Astrocyte of the hippocampus (primary cell): ENCODE measurements at regions not wholly inside any gene's neighbourhood (a gene's known extent, or its start where the extent isn't known, plus 50 kb on each side); places are given as distances from the start of the nearest gene placed in this dataset.
"Not testable (repeated sequence)": the region's sequence is repeated elsewhere in the genome, so short reads cannot be mapped to it uniquely, and the experiment has no call there.

Source experiments
- DNase-seq: peaks from one replicate; pipeline ENCODE4 v3.0.0; 2011; ENCODE audit warnings: low read depth, low spot score

- not testable (repeated sequence) for DNase-seq
Observed at GRCh38 chr15:31669158-31669908, 342.7 kb downstream of the KLF13 start.

- DNase-seq = not testable (repeated sequence)
Observed at GRCh38 chr15:31673263-31673662, 346.6 kb downstream of the KLF13 start.

DNA sequence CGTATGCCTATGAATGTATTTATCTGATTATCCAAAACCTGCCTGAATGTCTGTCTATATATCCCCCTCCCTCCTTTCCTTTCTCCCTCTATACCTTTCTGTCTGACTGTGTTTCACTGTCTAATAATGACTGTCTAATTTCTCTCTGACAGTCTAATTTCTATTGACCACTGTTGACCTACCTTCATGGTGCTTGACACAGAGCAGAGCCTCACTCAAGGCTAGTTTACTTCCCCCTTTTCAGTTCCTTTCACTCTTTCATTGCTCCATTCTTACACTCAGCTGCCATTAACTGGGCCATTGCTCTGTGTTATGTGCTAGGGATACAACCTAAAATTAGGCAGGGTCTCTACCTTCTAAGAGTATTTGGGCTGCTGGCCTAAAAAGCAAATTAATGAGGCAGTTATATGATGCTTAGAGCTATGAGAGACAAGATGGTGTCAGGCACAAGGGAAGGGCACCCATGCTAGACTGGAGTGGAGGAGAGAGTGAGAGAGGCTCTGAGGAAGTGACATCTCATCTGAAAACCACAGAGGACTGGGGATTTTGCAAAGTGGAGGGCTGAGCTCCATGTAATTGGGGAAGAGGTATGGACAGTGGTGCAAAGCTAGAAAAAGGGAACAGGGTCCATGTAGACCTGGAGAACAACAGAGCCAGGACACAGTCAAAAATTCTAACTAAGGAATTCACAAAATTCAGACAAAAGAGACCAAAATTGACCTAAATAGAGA lies 348.6 kb upstream of the CHRNA7 start:
- DNase-seq = not testable (repeated sequence)

- DNase-seq = not testable (repeated sequence)
Observed at GRCh38 chr15:31687088-31687487, 343.2 kb upstream of the CHRNA7 start.

DNA sequence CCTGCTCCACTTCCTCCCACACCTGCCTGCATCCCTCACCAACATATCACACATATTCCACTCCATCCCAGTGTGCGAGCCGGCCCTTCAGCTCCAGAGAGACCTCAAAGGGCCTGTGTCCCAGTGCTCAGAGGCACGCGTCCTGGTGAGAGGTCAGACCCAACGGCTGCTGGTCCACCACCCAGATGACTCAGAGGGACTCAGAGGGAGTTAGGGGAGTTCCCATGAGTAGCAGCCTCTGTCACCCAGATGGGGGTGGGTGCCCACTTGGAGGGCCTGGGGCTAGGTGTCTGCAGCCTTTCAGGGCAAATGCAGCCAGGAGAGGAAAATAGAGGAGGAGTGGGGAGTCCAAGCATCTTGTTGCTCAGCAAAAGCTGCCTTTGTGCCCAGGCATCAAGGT lies 333.8 kb upstream of the CHRNA7 start:
- DNase-seq = not testable (repeated sequence)

- not testable (repeated sequence) for DNase-seq
Observed at GRCh38 chr15:31705076-31705678, 325.1 kb upstream of the CHRNA7 start.

- not testable (repeated sequence) for DNase-seq
Observed at GRCh38 chr15:31707944-31708702, 322.2 kb upstream of the CHRNA7 start.

DNA sequence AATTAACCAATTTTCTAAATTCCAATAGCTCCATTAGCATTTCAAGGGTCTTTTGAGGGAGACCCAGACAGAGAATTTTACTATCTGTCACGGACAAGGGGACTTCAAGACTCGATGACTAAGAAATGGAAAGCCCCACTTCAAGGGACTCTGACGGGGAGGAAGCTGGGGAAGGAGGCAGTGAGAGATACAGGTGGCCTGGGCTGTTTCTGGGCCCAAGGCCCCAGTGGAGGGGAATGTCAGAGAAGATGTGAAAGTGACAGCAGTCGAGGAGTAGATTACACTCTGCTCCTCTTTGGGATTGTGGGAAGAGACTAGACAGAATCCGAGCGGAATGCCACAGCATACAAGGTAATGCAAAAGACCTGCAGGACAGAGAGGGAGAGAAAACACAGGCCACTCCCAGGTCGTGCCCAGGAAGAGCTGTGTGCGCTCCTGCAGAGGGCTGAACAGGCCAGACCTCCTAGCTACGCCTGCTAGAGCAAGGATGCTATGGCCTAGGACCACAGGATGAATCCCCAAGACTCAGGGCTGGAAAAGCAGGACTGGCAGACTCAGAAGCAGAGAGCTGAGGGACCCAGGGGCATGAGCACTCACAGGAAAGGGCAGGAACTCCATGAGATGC lies 321.5 kb upstream of the CHRNA7 start:
- DNase-seq = not testable (repeated sequence)

GRCh38 chr15:31709479-31709878 lies 320.8 kb upstream of the CHRNA7 start:
- not testable (repeated sequence) for DNase-seq

- DNase-seq = not testable (repeated sequence)
Observed at GRCh38 chr15:31710806-31711205, 319.5 kb upstream of the CHRNA7 start.

DNA sequence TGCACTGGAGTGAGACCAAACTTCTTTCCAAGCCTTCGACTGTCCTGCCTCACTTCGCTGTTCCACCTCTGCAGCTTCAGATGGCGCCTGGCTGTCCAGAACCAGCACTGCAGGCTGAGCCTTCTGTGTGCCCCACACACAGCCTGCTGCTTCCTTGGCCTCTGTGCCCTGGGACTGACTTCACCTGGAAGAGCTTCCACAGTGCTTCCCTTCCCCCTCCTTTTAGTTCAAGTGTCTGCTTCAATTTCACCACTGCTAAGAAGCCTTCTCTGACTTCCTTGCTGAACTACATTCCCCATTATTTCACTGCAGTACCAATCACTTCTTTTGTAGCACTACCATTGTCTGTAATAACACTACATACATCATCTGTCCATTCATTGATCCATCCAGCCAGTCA lies 315.1 kb upstream of the CHRNA7 start:
- DNase-seq = not testable (repeated sequence)

DNA sequence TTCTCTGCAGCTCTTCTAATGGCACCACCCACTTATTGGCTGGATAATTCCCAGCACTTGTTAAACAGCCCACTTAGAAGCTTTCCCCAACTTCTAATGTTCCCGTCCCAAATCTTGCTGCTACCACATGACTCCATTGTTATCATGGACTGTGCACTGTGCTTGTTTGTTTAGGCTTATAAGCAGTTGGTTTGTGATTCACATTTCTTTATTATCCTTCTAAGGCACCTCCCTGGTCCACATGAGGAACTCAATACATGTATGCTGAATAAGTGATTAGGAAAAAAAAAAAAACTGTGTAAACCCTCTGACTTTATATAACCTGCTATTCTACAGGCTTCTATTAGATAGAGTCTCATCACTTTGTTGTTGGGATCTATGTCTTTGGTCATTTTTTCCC lies 311.7 kb upstream of the CHRNA7 start:
- not testable (repeated sequence) for DNase-seq

DNA sequence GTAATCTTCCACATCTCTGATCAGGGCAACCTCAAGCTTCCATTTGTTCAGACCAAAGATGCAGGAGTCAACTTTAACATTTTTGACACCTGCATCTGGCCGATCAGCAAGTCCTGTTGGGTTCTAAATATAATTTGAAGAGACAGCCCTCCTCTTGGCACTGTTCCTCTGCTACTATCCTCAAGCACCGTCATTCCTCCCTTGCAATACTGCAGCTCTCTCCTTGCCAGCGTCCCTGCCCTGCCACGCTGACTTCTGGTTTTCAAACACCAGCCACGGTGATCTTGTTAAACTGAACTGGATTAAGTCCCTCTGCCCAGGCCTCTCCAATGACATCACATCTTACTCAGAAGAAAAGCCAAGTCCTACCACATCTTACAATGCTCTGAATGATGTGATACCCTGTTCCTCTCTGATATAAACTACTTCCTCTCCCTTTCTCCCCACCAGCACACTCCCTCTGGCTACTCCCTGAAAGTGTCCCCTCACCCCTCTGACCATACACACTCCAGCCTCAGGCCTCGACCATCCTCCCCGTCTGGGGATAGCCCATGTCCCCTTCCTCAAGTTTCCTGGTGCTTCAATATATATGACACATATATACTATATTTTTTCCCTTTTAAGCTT lies 310.8 kb upstream of the CHRNA7 start:
- not testable (repeated sequence) for DNase-seq

DNA sequence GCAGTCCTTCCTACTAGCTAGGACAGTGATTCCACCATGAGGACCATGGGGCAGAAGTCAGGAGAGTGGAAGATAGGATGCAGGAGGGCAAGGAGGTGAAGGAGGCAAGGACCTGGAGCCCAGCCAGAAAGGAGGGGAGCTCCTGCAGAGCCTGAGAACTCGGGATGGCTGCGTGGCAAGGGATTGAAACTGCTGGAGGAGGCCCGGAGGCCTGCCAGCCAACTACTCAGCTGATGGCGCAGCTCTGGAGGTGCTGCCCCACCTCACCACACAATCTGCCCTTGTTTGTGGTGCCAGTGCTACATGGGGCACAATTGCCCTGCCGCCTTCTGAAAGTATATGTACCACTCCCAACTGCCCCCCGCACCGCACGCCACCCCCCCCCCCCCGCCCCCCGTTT lies 307.3 kb upstream of the CHRNA7 start:
- DNase-seq = not testable (repeated sequence)

- DNase-seq = not testable (repeated sequence)
Observed at GRCh38 chr15:31724903-31725302, 305.4 kb upstream of the CHRNA7 start.

DNA sequence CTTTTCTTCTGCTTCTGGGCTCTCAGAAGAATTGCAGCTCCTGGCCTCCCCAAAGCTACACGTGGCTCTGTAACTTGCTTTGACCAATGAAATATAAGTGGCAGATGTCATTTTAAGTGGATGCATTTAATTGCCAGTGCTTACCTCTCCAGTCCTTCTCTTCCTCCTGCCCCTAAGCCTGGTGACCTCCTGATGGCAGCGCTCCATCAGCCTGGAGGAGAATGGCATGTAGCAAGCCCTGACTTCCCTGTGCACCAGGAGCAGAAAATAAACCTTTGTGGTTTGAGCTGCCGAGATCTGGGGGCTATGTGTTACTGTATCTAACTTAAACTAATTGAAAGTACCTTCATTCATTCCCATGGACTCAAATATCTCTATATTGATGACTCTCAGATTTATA lies 304.7 kb upstream of the CHRNA7 start:
- DNase-seq = not testable (repeated sequence)

DNA sequence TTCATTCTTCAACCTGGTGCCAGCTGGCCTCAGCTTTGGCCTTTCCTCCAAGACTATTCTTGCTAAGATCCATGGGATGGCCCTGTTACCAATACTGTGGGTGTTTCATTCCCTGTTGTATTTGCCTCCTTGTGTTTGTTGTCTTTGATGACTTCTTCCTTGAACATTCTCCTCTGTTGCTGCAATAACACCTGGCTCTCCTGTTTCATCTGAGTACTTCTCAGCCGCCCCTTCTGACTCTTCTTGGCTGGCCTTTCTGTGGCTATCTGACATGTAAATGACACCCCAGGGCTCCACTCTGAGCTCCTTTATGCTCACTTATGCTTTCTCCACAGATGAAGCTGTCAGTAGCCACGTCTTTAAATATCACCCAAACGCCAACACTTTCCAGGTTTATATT lies 302.7 kb upstream of the CHRNA7 start:
- DNase-seq = no peak

DNA sequence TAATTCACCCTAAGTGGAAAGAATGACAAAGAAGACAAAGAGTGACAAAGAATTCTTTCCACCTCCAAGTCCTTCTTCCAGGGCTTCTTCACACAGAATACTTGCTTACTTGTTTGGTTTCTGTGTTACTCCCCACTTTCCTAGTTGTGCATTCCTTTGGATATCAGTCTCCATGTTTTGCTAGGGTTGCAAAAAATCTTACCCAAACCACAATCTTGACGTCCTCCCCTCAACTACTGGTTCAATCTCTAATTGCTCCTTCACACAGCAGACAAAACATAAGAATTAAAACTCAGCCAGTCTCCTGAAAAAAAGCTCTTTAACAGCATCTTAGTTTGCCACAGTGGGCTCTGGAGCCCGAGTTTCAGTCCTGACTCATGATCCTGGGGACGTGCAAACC lies 297.6 kb upstream of the CHRNA7 start:
- DNase-seq = peak; percentile 14

DNA sequence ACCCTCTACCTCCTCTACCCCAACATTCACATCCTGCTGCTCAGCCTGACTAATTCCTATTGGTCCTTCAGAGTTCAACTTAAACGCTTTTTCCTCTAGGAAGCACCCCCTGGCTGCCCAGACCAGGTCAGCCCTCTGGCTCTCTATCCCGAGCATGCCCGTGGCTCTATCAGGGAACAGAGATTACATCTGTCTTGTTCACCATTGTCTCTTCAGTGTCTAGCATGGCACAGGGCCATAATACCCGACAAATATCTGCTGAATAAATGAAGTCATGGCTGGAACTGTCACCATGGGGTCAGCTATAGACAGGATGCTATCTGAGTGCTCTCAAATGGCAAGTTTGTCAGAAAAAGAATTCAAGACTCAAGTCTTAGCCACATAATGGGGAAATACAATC lies 296.9 kb upstream of the CHRNA7 start:
- no peak for DNase-seq

DNA sequence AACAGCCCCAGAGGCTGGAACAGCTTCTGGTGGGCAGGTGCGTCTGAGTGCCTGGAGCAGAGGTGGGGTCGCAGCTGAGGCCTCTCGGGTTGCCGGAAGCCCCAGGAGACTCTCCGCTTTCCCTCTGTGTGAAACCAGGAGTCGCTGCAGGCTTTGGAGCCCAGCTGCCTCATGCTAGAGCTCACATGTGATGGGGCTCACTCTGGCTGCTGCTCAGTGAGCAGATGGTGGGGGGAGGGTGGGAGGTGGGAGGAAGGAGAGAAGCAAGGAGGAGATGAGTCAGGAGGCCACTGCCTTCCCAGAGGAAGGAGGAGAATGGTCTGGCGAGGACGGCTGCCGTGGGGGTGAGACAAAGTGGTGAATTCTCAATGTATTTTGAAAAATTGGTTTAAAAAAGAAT lies 290.1 kb upstream of the CHRNA7 start:
- DNase-seq = no peak

DNA sequence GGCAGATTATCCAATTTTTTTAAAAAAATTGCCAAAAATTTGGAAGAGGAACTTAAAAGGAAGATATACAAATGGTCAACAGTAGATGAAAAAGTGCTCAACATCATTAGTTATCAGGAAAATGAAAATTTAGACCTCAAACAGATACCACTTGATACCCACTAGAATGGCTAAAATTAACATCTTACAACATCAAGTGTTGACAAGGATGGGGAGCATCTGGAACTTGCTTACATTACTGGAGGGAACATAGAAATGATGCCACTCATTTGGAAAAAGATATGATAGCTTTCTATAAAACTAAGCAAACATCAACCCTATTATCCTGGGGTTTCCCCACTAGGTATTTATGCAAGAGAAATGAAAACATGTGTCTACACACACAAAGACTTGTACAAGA lies 284.5 kb upstream of the CHRNA7 start:
- no peak for DNase-seq
